Vagina (tissue), 2 donors: ENCODE measurements at regions not wholly inside any gene's neighbourhood (a gene's known extent, or its start where the extent isn't known, plus 50 kb on each side); places are given as distances from the start of the nearest gene placed in this dataset.
"Not testable (repeated sequence)": the region's sequence is repeated elsewhere in the genome, so short reads cannot be mapped to it uniquely, and the experiment has no call there.

Source experiments
- DNase-seq, 2 donors: peaks; one replicate each; pipeline ENCODE4 v3.0.0-alpha.2; 2017; ENCODE audit errors: extremely low spot score in 2 of 2
- H3K27ac ChIP-seq: fragments of 200-600 bp; sonication (generic); one replicate; pipeline ENCODE4 v1.5.1; 2019
- H3K27me3 ChIP-seq: fragments of 200-600 bp; sonication (generic); one replicate; pipeline ENCODE4 v1.5.1; 2019
- H3K36me3 ChIP-seq, 2 donors: fragments of 200-600 bp; sonication (generic); one replicate each; pipeline ENCODE4 v1.5.1; 2017 to 2019
- H3K4me1 ChIP-seq: fragments of 200-600 bp; sonication (generic); one replicate; pipeline ENCODE4 v1.5.1; 2019
- H3K4me3 ChIP-seq, 2 donors: fragments of 200-600 bp; sonication (generic); 1 replicate in 1 of 2; 2 replicates in 1 of 2; pipeline ENCODE4 v1.5.1; 2016 to 2019
- H3K9me3 ChIP-seq: fragments of 200-600 bp; sonication (generic); one replicate; pipeline ENCODE4 v1.5.1; 2019
- CTCF ChIP-seq, 3 experiments: fragments of 450-650 bp in 2 of 3; fragments of 200-600 bp in 1 of 3; sonication (generic) in 1 of 3; IDR thresholded peaks; one replicate each; pipeline ENCODE4 v1.5.1; 2017 to 2019; ENCODE audit warnings: antibody characterized with exemption in 3 of 3, mild to moderate bottlenecking in 2 of 3, moderate library complexity in 2 of 3
- POLR2A ChIP-seq, 2 donors: fragments of 450-650 bp; IDR thresholded peaks; one replicate each; pipeline ENCODE4 v1.6.1; 2017; ENCODE audit warnings: antibody characterized with exemption in 2 of 2, mild to moderate bottlenecking in 2 of 2, moderate library complexity in 2 of 2
- POLR2AphosphoS5 ChIP-seq, 2 donors: sonication (generic); formaldehyde crosslinking; IDR thresholded peaks; one replicate each; pipeline ENCODE4 v1.9.0; 2017; ENCODE audit warnings: antibody characterized with exemption in 2 of 2, mild to moderate bottlenecking in 2 of 2, low read depth in 1 of 2; ENCODE audit not compliant: insufficient read depth in 1 of 2
- intact Hi-C: fragments of 100-400 bp; cut with DNase I; formaldehyde crosslinking; loops from one replicate; pipeline ENCODE4 v1.15.1; 2023

- DNase-seq: no peak
- intact Hi-C loops: no loop called here
- Histone ChIP-seq H3K4me1 (no peaks in the 10 kb centered on the region), H3K36me3 (no peaks in the 10 kb centered on the region), H3K27ac (no peak overlapping the region), H3K4me3 (no peak overlapping the region), H3K27me3 (no peaks in the 10 kb centered on the region), H3K9me3 (no peaks in the 10 kb centered on the region)
- TF ChIP-seq CTCF (IDR thresholded peaks at IDR 0.05) (no peak), POLR2A (IDR thresholded peaks at IDR 0.05) (no peak), POLR2AphosphoS5 (IDR thresholded peaks at IDR 0.05; ENCODE audit: insufficient read depth in 1 of 2, low read depth in 1 of 2) (no peak)
These were observed 221.0 kb upstream of the TFPI start for GRCh38 chr2:187775196-187775595.

GRCh38 chr2:187775651-187776050 lies 221.4 kb upstream of the TFPI start:
- Histone ChIP-seq H3K36me3 (no peaks in the 10 kb centered on the region), H3K4me1 (no peaks in the 10 kb centered on the region), H3K27ac (no peak overlapping the region), H3K4me3 (no peak overlapping the region), H3K27me3 (no peaks in the 10 kb centered on the region), H3K9me3 (no peaks in the 10 kb centered on the region)
- TF ChIP-seq POLR2AphosphoS5 (IDR thresholded peaks at IDR 0.05; ENCODE audit: insufficient read depth in 1 of 2, low read depth in 1 of 2) (no peak), POLR2A (IDR thresholded peaks at IDR 0.05) (no peak), CTCF (IDR thresholded peaks at IDR 0.05) (no peak)
- DNase-seq: no peak
- intact Hi-C loops: no loop called here

- TF ChIP-seq POLR2A (IDR thresholded peaks at IDR 0.05) (no peak), CTCF (IDR thresholded peaks at IDR 0.05) (no peak), POLR2AphosphoS5 (IDR thresholded peaks at IDR 0.05; ENCODE audit: insufficient read depth in 1 of 2, low read depth in 1 of 2) (no peak)
- Histone ChIP-seq H3K9me3 (no peaks in the 10 kb centered on the region), H3K4me1 (no peaks in the 10 kb centered on the region), H3K36me3 (no peaks in the 10 kb centered on the region), H3K27me3 (no peaks in the 10 kb centered on the region), H3K4me3 (no peak overlapping the region), H3K27ac (no peak overlapping the region)
- DNase-seq: no peak
- intact Hi-C loops: no loop called here
These were observed 228.1 kb upstream of the TFPI start for GRCh38 chr2:187782301-187782700.

- H3K27me3 ChIP-seq: no peaks in the 10 kb centered on the region
- H3K27ac ChIP-seq: no peak overlapping the region
- intact Hi-C loops: no loop called here
- no peak overlapping the region for H3K4me3 ChIP-seq
- no peaks in the 10 kb centered on the region for H3K9me3 ChIP-seq
- no peaks in the 10 kb centered on the region for H3K36me3 ChIP-seq
- DNase-seq: no peak
- H3K4me1 ChIP-seq: no peaks in the 10 kb centered on the region
- no peak for TF ChIP-seq POLR2AphosphoS5 (IDR thresholded peaks at IDR 0.05; ENCODE audit: insufficient read depth in 1 of 2, low read depth in 1 of 2)
- TF ChIP-seq POLR2A (IDR thresholded peaks at IDR 0.05): no peak
- TF ChIP-seq CTCF (IDR thresholded peaks at IDR 0.05): no peak
These were observed 229.2 kb upstream of the TFPI start for GRCh38 chr2:187783446-187783845.

- H3K36me3 ChIP-seq, H3K9me3 ChIP-seq, DNase-seq, intact Hi-C loops, H3K27me3 ChIP-seq, H3K27ac ChIP-seq, H3K4me1 ChIP-seq, H3K4me3 ChIP-seq: not testable (repeated sequence)
These were observed 229.9 kb upstream of the TFPI start for GRCh38 chr2:187784138-187784537.

GRCh38 chr2:187799601-187800000 lies 245.4 kb upstream of the TFPI start:
- Histone ChIP-seq H3K36me3 (no peaks in the 10 kb centered on the region), H3K27me3 (no peaks in the 10 kb centered on the region), H3K27ac (no peak overlapping the region), H3K4me1 (no peaks in the 10 kb centered on the region), H3K9me3 (no peaks in the 10 kb centered on the region), H3K4me3 (no peak overlapping the region)
- DNase-seq: no peak
- no peak for TF ChIP-seq POLR2A (IDR thresholded peaks at IDR 0.05)
- TF ChIP-seq CTCF (IDR thresholded peaks at IDR 0.05): no peak
- no peak for TF ChIP-seq POLR2AphosphoS5 (IDR thresholded peaks at IDR 0.05; ENCODE audit: insufficient read depth in 1 of 2, low read depth in 1 of 2)
- intact Hi-C loops: no loop called here
